Astrocyte (in vitro differentiated cells and primary cell): ENCODE measurements at regions not wholly inside any gene's neighbourhood (a gene's known extent, or its start where the extent isn't known, plus 50 kb on each side); places are given as distances from the start of the nearest gene placed in this dataset.

Experiments used
- DNase-seq: peaks from one replicate; pipeline ENCODE4 v3.0.0-alpha.2; 2010; ENCODE audit warnings: low read depth
- FAIRE-seq: peaks from 2 replicates; lab custom pipeline; 2011; peaks lifted over from hg19 to GRCh38; lab: Jason Lieb, UNC
- H2AFZ ChIP-seq: 2 replicates; pipeline ENCODE4 v1.6.0; 2012; ENCODE audit warnings: low read depth, low read length, inconsistent platforms
- H3K27ac ChIP-seq: 2 replicates; pipeline ENCODE4 v1.5.1; 2011; ENCODE audit warnings: low read depth, low read length, inconsistent platforms
- H3K27me3 ChIP-seq: 2 replicates; pipeline ENCODE4 v1.6.0; 2011; ENCODE audit warnings: low read length, inconsistent platforms; ENCODE audit not compliant: insufficient read depth
- H3K36me3 ChIP-seq: 2 replicates; pipeline ENCODE4 v1.5.1; 2011; ENCODE audit warnings: low read length, inconsistent platforms; ENCODE audit not compliant: insufficient read depth
- H3K4me1 ChIP-seq: 2 replicates; pipeline ENCODE4 v1.5.1; 2011; ENCODE audit warnings: low read length, inconsistent platforms; ENCODE audit not compliant: insufficient read depth
- H3K4me2 ChIP-seq: 2 replicates; pipeline ENCODE4 v1.6.0; 2012; ENCODE audit warnings: low read length, inconsistent platforms
- H3K4me3 ChIP-seq: 2 replicates; pipeline ENCODE4 v1.5.1; 2011; ENCODE audit warnings: low read depth, mild to moderate bottlenecking, low read length, inconsistent platforms; ENCODE audit not compliant: insufficient read depth
- H3K79me2 ChIP-seq: 2 replicates; pipeline ENCODE4 v1.6.0; 2012; ENCODE audit warnings: mild to moderate bottlenecking, low read length, inconsistent platforms; ENCODE audit not compliant: insufficient read depth
- H3K9ac ChIP-seq: 2 replicates; pipeline ENCODE4 v1.6.0; 2012; ENCODE audit warnings: mild to moderate bottlenecking, low read length, inconsistent platforms
- H3K9me3 ChIP-seq: 2 replicates; pipeline ENCODE4 v1.5.1; 2012; ENCODE audit warnings: low read depth, mild to moderate bottlenecking, low read length, inconsistent platforms; ENCODE audit not compliant: insufficient read depth
- H4K20me1 ChIP-seq: 2 replicates; pipeline ENCODE4 v1.6.0; 2012; ENCODE audit warnings: low read length, inconsistent platforms; ENCODE audit not compliant: insufficient read depth
- H3K27ac Mint-ChIP-seq: one replicate; pipeline ENCODE4 v1.8.0; 2021; ENCODE audit warnings: mild to moderate bottlenecking, mixed read lengths; ENCODE audit not compliant: unreplicated experiment
- H3K27me3 Mint-ChIP-seq: one replicate; pipeline ENCODE4 v1.8.0; 2021; ENCODE audit warnings: low read depth, mixed read lengths; ENCODE audit not compliant: unreplicated experiment
- H3K36me3 Mint-ChIP-seq: one replicate; pipeline ENCODE4 v1.8.0; 2021; ENCODE audit warnings: low read depth, mixed read lengths; ENCODE audit not compliant: unreplicated experiment
- H3K4me1 Mint-ChIP-seq: one replicate; pipeline ENCODE4 v1.8.0; 2021; ENCODE audit warnings: low read depth, mixed read lengths; ENCODE audit not compliant: unreplicated experiment
- H3K4me3 Mint-ChIP-seq: one replicate; pipeline ENCODE4 v1.8.0; 2021; ENCODE audit warnings: mild to moderate bottlenecking, moderate library complexity, mixed read lengths; ENCODE audit not compliant: unreplicated experiment
- H3K9me3 Mint-ChIP-seq: one replicate; pipeline ENCODE4 v1.8.0; 2021; ENCODE audit warnings: mild to moderate bottlenecking, mixed read lengths; ENCODE audit not compliant: unreplicated experiment
- EZH2 ChIP-seq: IDR thresholded peaks from 2 replicates; pipeline ENCODE4 v1.6.1; 2012; ENCODE audit warnings: mild to moderate bottlenecking, low read length, inconsistent platforms; ENCODE audit not compliant: insufficient read depth
- TF ChIP-seq, protein P1 (sequence below): IDR thresholded peaks from 2 replicates; pipeline ENCODE4 v1.5.1; 2011; ENCODE audit warnings: low read depth, mild to moderate bottlenecking, inconsistent platforms, low read length, moderate library complexity; ENCODE audit not compliant: insufficient read depth

DNA sequence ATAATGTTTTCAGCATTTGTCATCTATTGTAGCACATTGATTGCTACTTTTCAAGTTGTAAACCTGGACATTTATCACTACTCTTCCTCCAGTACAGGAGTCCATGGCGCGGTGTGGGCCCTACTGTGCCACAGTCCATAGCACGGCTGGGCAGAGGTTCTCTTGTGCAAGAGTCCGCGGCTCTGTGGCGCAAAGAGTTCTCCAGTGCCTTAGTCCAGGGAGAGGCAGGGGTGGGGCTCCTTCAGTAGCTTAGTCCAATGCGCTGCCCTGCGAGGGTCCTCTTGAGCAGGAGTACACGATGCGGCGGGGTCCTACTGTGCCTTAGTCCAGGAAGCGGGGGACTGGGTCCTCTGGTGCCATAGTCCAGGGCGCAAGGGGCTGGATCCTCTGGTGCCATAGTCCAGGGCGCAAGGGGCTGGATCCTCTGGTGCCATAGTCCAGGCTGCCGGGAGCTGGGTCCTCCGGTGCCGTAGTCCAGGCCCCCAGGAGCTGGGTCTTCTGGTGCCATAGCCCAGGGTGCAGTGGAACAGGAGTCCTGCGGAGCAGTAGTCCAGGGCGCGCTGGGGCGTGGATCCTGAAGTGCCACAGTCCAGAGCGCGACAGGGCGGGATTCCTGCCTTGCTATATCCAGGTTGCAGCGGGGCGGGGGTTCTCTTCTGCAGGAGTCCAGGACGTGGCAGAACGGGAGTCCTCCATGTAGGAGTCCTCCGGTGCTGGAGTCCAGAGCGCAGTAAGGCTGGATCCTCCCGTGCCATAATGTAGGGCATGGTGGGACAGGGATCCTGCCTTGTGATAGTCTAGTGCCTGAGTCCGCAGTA is 129.3 kb downstream of the CCDC74A start:
- H3K4me3 Mint-ChIP-seq: no peak overlapping the region
- H3K4me1 ChIP-seq: peaks cover 5% of the 10 kb centered on the region
- no peaks in the 10 kb centered on the region for H3K9me3 Mint-ChIP-seq
- H3K27ac ChIP-seq: no peak overlapping the region
- peaks cover 9% of the 10 kb centered on the region for H3K4me1 Mint-ChIP-seq
- H4K20me1 ChIP-seq: no peaks in the 10 kb centered on the region
- no peak overlapping the region for H3K4me2 ChIP-seq
- H3K27ac Mint-ChIP-seq: no peak overlapping the region
- no peak for DNase-seq
- TF ChIP-seq EZH2: no peak
- TF ChIP-seq, protein P1, sequence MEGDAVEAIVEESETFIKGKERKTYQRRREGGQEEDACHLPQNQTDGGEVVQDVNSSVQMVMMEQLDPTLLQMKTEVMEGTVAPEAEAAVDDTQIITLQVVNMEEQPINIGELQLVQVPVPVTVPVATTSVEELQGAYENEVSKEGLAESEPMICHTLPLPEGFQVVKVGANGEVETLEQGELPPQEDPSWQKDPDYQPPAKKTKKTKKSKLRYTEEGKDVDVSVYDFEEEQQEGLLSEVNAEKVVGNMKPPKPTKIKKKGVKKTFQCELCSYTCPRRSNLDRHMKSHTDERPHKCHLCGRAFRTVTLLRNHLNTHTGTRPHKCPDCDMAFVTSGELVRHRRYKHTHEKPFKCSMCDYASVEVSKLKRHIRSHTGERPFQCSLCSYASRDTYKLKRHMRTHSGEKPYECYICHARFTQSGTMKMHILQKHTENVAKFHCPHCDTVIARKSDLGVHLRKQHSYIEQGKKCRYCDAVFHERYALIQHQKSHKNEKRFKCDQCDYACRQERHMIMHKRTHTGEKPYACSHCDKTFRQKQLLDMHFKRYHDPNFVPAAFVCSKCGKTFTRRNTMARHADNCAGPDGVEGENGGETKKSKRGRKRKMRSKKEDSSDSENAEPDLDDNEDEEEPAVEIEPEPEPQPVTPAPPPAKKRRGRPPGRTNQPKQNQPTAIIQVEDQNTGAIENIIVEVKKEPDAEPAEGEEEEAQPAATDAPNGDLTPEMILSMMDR: no peak
- no peaks in the 10 kb centered on the region for H3K36me3 ChIP-seq
- H3K9ac ChIP-seq: no peak overlapping the region
- H2AFZ ChIP-seq: no peak overlapping the region
- H3K27me3 Mint-ChIP-seq: peaks cover 4% of the 10 kb centered on the region
- H3K36me3 Mint-ChIP-seq: no peaks in the 10 kb centered on the region
- H3K79me2 ChIP-seq: no peaks in the 10 kb centered on the region
- no peaks in the 10 kb centered on the region for H3K9me3 ChIP-seq
- FAIRE-seq: no peak
- no peaks in the 10 kb centered on the region for H3K27me3 ChIP-seq
- H3K4me3 ChIP-seq: no peak overlapping the region

DNA sequence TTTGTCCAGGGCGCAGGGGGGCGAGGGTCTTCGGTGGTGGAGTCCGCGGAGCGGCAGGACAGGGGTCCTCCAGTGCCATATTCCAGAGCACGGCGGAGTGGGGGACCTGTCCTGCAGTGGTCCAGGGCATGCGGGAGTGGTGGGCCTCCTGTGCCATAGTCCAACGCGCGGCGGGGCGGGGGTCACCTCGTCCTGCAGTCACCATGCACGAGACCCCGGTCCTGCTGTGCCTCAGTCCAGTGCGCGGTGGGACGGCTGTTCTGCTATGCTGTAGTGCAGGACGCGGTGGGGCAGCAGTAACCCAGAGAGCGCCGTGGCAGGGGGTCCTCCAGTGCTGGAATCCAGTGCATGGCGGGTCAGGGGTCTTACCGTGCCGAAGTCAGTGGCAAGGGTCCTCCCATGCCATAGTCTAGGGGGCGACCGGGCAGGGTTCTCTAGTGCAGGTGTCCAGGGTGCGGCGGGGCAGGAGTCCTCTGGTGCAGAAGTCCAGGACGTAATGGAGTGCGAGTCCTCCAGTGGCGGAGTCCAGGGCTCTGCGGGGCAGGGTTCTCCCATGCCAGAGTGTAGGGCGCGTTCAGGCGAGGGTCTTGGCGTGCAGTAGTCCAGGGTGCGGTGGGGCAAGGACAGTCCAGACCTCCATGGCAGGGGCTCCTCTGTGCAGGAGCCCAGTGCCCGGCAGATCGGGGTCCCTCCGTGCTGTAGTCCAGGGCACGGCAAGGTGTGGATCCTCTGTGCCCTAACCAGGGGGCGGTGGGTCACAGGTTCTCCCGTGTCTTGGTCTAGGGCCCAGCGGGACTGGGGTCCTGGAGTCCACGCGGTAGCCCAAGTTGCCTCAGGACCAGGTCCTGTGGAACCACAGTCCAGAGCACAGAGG is 130.4 kb downstream of the CCDC74A start:
- Histone ChIP-seq H4K20me1 (no peaks in the 10 kb centered on the region), H3K4me3 (no peak overlapping the region), H3K4me2 (no peak overlapping the region), H3K27ac (no peak overlapping the region), H2AFZ (no peak overlapping the region), H3K36me3 (no peaks in the 10 kb centered on the region), H3K9me3 (no peaks in the 10 kb centered on the region), H3K27me3 (no peaks in the 10 kb centered on the region), H3K9ac (no peak overlapping the region), H3K4me1 (peaks cover 5% of the 10 kb centered on the region), H3K79me2 (no peaks in the 10 kb centered on the region)
- Mint-ChIP-seq H3K27ac (no peak overlapping the region), H3K9me3 (no peaks in the 10 kb centered on the region), H3K4me1 (peaks cover 14% of the 10 kb centered on the region), H3K27me3 (peaks cover 4% of the 10 kb centered on the region), H3K4me3 (no peak overlapping the region), H3K36me3 (no peaks in the 10 kb centered on the region)
- DNase-seq (no peak), FAIRE-seq (no peak)
- TF ChIP-seq EZH2: no peak
- TF ChIP-seq, protein P1: no peak
